ENCODE measurements at regions not wholly inside any gene's neighbourhood (a gene's known extent, or its start where the extent isn't known, plus 50 kb on each side); places are given as distances from the start of the nearest gene placed in this dataset.
A peak's percentile ranks its signal among the peaks of the same experiment; 100 is the strongest.

DNA sequence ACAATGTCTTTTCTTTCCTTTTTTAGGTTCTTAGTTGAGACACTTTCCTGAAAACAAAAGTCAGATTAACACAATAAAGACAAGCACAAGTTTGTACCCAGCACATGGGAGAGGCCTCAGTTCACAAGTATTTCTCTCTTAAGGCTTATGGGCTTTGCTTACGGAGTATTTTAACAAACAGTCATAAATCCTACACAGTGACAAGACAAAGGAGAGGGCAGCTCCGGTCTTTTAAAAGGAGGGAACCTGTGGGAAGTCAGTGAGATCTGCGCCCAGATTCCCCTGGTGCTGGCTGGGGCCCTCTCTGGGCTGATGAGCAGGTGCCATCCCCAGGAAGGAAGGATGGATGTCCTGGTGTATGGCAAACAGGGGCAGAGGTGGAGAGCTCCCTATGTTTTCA lies 398.6 kb downstream of the ACTR3B start:
- Histone ChIP-seq H3K4ac (ENCODE audit: low read depth, low read length) (no peak overlapping the region), H2BK15ac (ENCODE audit: low read depth, low read length) (no peak overlapping the region), H2AFZ (replicated peaks; ENCODE audit: low read length, poor library complexity) (no peak overlapping the region), H3K4me1 (ENCODE audit: control insufficient read depth, insufficient read depth, low read length) (no peaks in the 10 kb centered on the region), H4K20me1 (ENCODE audit: insufficient read depth, low read length) (no peaks in the 10 kb centered on the region), H3K56ac (ENCODE audit: extremely low read depth, insufficient read depth, low read length) (no peak overlapping the region), H4K8ac (ENCODE audit: low read depth in 2 of 2, low read length in 2 of 2) (no peak overlapping the region), H4K5ac (ENCODE audit: low read depth, low read length) (no peak overlapping the region), H2AK9ac (replicated peaks; ENCODE audit: low read depth, low read length, poor library complexity) (peak overlapping the region; percentile 52), H3K79me1 (ENCODE audit: low read depth in 1 of 2, low read length in 2 of 2) (no peaks in the 10 kb centered on the region), H3K4me2 (ENCODE audit: low read depth, low read length) (no peak overlapping the region), H3K27ac (ENCODE audit: insufficient read depth, low read length) (no peak overlapping the region), H3K4me3 (ENCODE audit: insufficient read depth, low read depth, low read length) (no peak overlapping the region), H4K91ac (ENCODE audit: insufficient read depth, low read depth, low read length) (no peak overlapping the region), H2BK120ac (ENCODE audit: low read depth, low read length) (no peak overlapping the region), H3K14ac (replicated peaks; ENCODE audit: low read depth, low read length) (no peak overlapping the region), H3K9me3 (ENCODE audit: control insufficient read depth, insufficient read depth, low read length) (peaks cover 16% of the 10 kb centered on the region), H3K23ac (ENCODE audit: low read depth, low read length) (no peak overlapping the region), H3K27me3 (ENCODE audit: control insufficient read depth, insufficient read depth, low read length) (no peaks in the 10 kb centered on the region), H2BK5ac (ENCODE audit: low read depth, low read length, poor library complexity, severe bottlenecking) (no peak overlapping the region), H3K9me1 (ENCODE audit: insufficient read depth, low read length) (no peaks in the 10 kb centered on the region), H3K9ac (ENCODE audit: low read depth, low read length) (no peak overlapping the region), H3K36me3 (ENCODE audit: control insufficient read depth, insufficient read depth, low read length) (no peaks in the 10 kb centered on the region), H2BK20ac (ENCODE audit: low read depth, low read length) (no peak overlapping the region), H2AK5ac (ENCODE audit: low read depth, low read length) (no peak overlapping the region), H3K18ac (ENCODE audit: low read depth, low read length) (no peak overlapping the region)
- ChIA-PET CTCF (no interaction called here), POLR2A (ENCODE audit: unreplicated experiment) (no interaction called here)
- TF ChIP-seq SMC3 (IDR thresholded peaks at IDR 0.05; ENCODE audit: low read depth, low read length) (no peak), RCOR1 (IDR thresholded peaks at IDR 0.05; ENCODE audit: insufficient replicate concordance, low read length) (no peak)
- TF ChIP-seq, protein P1, sequence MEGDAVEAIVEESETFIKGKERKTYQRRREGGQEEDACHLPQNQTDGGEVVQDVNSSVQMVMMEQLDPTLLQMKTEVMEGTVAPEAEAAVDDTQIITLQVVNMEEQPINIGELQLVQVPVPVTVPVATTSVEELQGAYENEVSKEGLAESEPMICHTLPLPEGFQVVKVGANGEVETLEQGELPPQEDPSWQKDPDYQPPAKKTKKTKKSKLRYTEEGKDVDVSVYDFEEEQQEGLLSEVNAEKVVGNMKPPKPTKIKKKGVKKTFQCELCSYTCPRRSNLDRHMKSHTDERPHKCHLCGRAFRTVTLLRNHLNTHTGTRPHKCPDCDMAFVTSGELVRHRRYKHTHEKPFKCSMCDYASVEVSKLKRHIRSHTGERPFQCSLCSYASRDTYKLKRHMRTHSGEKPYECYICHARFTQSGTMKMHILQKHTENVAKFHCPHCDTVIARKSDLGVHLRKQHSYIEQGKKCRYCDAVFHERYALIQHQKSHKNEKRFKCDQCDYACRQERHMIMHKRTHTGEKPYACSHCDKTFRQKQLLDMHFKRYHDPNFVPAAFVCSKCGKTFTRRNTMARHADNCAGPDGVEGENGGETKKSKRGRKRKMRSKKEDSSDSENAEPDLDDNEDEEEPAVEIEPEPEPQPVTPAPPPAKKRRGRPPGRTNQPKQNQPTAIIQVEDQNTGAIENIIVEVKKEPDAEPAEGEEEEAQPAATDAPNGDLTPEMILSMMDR (conservative IDR thresholded peaks at IDR 0.05; ENCODE audit: low read depth, low read length), result no peak
- TF ChIP-seq, protein P2, sequence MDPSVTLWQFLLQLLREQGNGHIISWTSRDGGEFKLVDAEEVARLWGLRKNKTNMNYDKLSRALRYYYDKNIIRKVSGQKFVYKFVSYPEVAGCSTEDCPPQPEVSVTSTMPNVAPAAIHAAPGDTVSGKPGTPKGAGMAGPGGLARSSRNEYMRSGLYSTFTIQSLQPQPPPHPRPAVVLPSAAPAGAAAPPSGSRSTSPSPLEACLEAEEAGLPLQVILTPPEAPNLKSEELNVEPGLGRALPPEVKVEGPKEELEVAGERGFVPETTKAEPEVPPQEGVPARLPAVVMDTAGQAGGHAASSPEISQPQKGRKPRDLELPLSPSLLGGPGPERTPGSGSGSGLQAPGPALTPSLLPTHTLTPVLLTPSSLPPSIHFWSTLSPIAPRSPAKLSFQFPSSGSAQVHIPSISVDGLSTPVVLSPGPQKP (IDR thresholded peaks at IDR 0.05; ENCODE audit: borderline replicate concordance, low read depth, low read length), result no peak
- BruUV-seq (replicated peaks), result no TSS peak
- intact Hi-C loops (cut with micrococcal nuclease), result no loop called here
- in situ Hi-C loops (cut with MboI; ENCODE audit: low sequenced_read_pairs), result no loop called here
- DNase-seq, result no peak
- no CpG with 5 or more reads among the region's 3 CpGs for WGBS, 2 experiments (ENCODE audit: extremely low coverage in 2 of 2, insufficient read length in 1 of 2)
- no peak for ATAC-seq (ENCODE audit: low read depth)
- dilution Hi-C loops (cut with HindIII; ENCODE audit: low sequenced_read_pairs, unreplicated experiment), result no loop called here
